ENCODE measurements at regions not wholly inside any gene's neighbourhood (a gene's known extent, or its start where the extent isn't known, plus 50 kb on each side); places are given as distances from the start of the nearest gene placed in this dataset.

DNA sequence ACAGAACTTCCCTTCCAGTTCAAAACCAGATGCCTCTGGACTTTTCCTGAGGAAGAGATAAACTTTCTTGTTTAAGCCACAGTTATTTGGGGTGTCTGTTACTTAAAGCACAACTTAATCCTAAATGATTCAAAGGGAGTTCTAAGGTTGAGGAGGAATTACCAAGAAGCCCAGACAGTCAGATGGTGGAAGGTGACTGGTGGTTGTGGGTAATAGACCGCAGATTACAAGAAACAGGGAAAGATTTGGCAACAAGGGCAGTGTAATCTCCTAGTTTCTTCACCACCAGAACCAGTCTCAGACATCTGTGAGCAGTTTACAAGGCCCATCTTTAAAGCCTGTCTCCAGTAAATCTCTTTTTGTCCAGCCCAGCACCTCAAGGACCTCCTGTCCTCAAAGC, 130.1 kb upstream of the CTTNBP2NL start (continued):
- TF ChIP-seq ZNF518A (tag by site-specific recombination; conservative IDR thresholded peaks at IDR 0.05; ENCODE audit: low read depth): no peak
- no peak for TF ChIP-seq ZNF677 (tag by site-specific recombination; IDR thresholded peaks at IDR 0.05)
- no peak for TF ChIP-seq ZIC2 (tag by site-specific recombination; IDR thresholded peaks at IDR 0.05)
- TF ChIP-seq, protein P1, sequence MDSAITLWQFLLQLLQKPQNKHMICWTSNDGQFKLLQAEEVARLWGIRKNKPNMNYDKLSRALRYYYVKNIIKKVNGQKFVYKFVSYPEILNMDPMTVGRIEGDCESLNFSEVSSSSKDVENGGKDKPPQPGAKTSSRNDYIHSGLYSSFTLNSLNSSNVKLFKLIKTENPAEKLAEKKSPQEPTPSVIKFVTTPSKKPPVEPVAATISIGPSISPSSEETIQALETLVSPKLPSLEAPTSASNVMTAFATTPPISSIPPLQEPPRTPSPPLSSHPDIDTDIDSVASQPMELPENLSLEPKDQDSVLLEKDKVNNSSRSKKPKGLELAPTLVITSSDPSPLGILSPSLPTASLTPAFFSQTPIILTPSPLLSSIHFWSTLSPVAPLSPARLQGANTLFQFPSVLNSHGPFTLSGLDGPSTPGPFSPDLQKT (IDR thresholded peaks at IDR 0.05; ENCODE audit: borderline replicate concordance, low read depth, low read length): no peak
- TF ChIP-seq ZNF394 (tag by site-specific recombination; IDR thresholded peaks at IDR 0.05; ENCODE audit: borderline replicate concordance): no peak
- TF ChIP-seq ZXDB (tag by site-specific recombination; IDR thresholded peaks at IDR 0.05): no peak
- TF ChIP-seq HOXA7 (CRISPR knock-in tag; IDR thresholded peaks at IDR 0.05; ENCODE audit: borderline replicate concordance): no peak
- TF ChIP-seq, protein P2, sequence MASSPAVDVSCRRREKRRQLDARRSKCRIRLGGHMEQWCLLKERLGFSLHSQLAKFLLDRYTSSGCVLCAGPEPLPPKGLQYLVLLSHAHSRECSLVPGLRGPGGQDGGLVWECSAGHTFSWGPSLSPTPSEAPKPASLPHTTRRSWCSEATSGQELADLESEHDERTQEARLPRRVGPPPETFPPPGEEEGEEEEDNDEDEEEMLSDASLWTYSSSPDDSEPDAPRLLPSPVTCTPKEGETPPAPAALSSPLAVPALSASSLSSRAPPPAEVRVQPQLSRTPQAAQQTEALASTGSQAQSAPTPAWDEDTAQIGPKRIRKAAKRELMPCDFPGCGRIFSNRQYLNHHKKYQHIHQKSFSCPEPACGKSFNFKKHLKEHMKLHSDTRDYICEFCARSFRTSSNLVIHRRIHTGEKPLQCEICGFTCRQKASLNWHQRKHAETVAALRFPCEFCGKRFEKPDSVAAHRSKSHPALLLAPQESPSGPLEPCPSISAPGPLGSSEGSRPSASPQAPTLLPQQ (tag by site-specific recombination; IDR thresholded peaks at IDR 0.05): no peak
- no peak for TF ChIP-seq ZNF747 (tag by site-specific recombination; IDR thresholded peaks at IDR 0.05)

GRCh38 chr1:112267206-112267605, 128.8 kb upstream of the CTTNBP2NL start:
- POLR2A ChIA-PET: no interaction called here
- H3K36me3 ChIP-seq (ENCODE audit: control insufficient read depth in 2 of 2, insufficient read depth in 1 of 2, low read length in 2 of 2): no peaks in the 10 kb centered on the region
- TF ChIP-seq ZNF473 (tag by site-specific recombination; IDR thresholded peaks at IDR 0.05): no peak
- TF ChIP-seq ZNF76 (tag by site-specific recombination; IDR thresholded peaks at IDR 0.05; ENCODE audit: borderline replicate concordance, low read depth): no peak
- no peak for TF ChIP-seq ZNF621 (tag by site-specific recombination; IDR thresholded peaks at IDR 0.05)
- TF ChIP-seq OSR2 (tag by site-specific recombination; IDR thresholded peaks at IDR 0.05): no peak
- TF ChIP-seq, protein P3, sequence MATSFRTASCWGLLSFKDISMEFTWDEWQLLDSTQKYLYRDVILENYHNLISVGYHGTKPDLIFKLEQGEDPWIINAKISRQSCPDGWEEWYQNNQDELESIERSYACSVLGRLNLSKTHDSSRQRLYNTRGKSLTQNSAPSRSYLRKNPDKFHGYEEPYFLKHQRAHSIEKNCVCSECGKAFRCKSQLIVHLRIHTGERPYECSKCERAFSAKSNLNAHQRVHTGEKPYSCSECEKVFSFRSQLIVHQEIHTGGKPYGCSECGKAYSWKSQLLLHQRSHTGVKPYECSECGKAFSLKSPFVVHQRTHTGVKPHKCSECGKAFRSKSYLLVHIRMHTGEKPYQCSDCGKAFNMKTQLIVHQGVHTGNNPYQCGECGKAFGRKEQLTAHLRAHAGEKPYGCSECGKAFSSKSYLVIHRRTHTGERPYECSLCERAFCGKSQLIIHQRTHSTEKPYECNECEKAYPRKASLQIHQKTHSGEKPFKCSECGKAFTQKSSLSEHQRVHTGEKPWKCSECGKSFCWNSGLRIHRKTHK (tag by site-specific recombination; IDR thresholded peaks at IDR 0.05): no peak
- no peak for TF ChIP-seq ZNF2 (tag by site-specific recombination; IDR thresholded peaks at IDR 0.05)
- TF ChIP-seq ZNF792 (tag by site-specific recombination; IDR thresholded peaks at IDR 0.05): no peak
- no peak for TF ChIP-seq ZNF416 (tag by site-specific recombination; IDR thresholded peaks at IDR 0.05)
- no peak for TF ChIP-seq ZNF777 (tag by site-specific recombination; IDR thresholded peaks at IDR 0.05; ENCODE audit: borderline replicate concordance)
- TF ChIP-seq, protein P4, sequence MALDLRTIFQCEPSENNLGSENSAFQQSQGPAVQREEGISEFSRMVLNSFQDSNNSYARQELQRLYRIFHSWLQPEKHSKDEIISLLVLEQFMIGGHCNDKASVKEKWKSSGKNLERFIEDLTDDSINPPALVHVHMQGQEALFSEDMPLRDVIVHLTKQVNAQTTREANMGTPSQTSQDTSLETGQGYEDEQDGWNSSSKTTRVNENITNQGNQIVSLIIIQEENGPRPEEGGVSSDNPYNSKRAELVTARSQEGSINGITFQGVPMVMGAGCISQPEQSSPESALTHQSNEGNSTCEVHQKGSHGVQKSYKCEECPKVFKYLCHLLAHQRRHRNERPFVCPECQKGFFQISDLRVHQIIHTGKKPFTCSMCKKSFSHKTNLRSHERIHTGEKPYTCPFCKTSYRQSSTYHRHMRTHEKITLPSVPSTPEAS (tag by site-specific recombination; IDR thresholded peaks at IDR 0.05): no peak
- TF ChIP-seq ZNF114 (tag by site-specific recombination; IDR thresholded peaks at IDR 0.05): no peak
- TF ChIP-seq ZNF544 (tag by site-specific recombination; IDR thresholded peaks at IDR 0.05): no peak
- no peak for TF ChIP-seq ZNF626 (tag by site-specific recombination; IDR thresholded peaks at IDR 0.05)
- H3K9me3 ChIP-seq (ENCODE audit: control insufficient read depth, insufficient read depth, low read depth, low read length): no peaks in the 10 kb centered on the region
- no peak overlapping the region for H3K4me3 ChIP-seq (ENCODE audit: low read depth, low read length)
- H3K4me1 ChIP-seq (ENCODE audit: control insufficient read depth, insufficient read depth, low read length): no peaks in the 10 kb centered on the region
- H3K27ac ChIP-seq (ENCODE audit: extremely low read depth, low read depth, low read length): no peak overlapping the region
- CTCF ChIA-PET: interaction anchor here (0.6 kb wide), 1 partner anchor 122 kb away, joined by 3 read pairs; no protein-coding TSS in a partner anchor

Data from HEK293 (cell line).